ENCODE measurements at regions not wholly inside any gene's neighbourhood (a gene's known extent, or its start where the extent isn't known, plus 50 kb on each side); places are given as distances from the start of the nearest gene placed in this dataset.

DNA sequence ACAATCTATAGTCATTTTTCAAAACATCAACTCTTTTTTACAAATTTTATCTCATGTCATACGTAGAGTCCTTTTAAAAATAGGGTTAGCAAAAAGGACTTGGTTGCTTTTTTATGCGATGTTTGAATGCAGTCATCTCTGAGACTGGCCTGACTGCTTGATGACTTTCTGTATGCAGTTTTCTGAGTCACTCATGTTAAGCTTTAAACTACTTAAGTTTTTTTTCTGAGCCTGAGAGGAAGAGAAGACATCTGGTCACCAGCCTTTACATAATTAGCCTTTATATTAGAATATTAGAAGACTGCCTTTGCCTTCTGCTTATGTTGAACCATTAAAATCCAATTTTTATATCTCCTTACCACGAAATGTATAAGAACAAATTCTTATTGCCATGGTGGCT, 834.4 kb upstream of the MBL2 start:
- TF ChIP-seq, protein P1, sequence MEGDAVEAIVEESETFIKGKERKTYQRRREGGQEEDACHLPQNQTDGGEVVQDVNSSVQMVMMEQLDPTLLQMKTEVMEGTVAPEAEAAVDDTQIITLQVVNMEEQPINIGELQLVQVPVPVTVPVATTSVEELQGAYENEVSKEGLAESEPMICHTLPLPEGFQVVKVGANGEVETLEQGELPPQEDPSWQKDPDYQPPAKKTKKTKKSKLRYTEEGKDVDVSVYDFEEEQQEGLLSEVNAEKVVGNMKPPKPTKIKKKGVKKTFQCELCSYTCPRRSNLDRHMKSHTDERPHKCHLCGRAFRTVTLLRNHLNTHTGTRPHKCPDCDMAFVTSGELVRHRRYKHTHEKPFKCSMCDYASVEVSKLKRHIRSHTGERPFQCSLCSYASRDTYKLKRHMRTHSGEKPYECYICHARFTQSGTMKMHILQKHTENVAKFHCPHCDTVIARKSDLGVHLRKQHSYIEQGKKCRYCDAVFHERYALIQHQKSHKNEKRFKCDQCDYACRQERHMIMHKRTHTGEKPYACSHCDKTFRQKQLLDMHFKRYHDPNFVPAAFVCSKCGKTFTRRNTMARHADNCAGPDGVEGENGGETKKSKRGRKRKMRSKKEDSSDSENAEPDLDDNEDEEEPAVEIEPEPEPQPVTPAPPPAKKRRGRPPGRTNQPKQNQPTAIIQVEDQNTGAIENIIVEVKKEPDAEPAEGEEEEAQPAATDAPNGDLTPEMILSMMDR (IDR thresholded peaks at IDR 0.05): no peak
- TF ChIP-seq POLR2A (IDR thresholded peaks at IDR 0.05): no peak

Measured in esophagus squamous epithelium (tissue), 4 donors.